ENCODE measurements at regions not wholly inside any gene's neighbourhood (a gene's known extent, or its start where the extent isn't known, plus 50 kb on each side); places are given as distances from the start of the nearest gene placed in this dataset.

DNA sequence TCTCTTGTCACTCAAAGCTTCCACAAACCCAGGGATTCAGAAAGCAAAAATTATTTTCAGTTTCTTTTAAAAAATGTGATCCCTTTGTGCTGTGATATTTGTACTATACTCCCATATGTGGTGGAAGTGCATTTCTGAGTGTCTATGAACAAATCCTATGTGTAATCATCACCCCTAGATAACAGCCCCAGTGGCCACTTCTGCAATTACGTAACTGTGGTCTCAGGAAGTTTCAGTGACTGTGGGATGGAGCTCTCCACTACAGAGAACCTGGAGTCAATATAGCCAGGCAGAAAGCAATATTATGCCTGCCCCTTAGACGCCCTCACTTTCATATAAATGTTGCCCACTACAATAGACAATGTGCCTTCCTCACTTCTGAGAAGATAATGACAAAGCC lies 1101.7 kb upstream of the GHITM start:
- DNase-seq = no peak

DNA sequence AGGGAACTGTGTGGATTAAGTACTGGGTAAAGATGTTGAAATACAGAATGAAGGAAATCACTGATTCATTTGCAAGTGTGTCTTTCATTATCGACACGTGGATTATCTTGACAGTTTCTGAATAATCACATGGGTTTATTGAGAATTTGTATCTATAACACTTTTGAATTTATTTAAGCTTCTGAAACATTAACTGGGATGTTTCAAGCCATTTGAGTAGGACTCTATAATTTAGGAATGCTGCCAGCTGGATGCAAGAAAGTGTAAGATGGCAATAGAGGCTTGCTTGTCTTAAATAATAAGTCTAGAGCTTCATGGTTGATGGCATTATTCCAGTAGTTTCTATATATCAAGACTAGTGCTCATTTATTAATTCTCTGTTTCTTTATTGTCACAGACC lies 1100.7 kb upstream of the GHITM start:
- DNase-seq = no peak

DNA sequence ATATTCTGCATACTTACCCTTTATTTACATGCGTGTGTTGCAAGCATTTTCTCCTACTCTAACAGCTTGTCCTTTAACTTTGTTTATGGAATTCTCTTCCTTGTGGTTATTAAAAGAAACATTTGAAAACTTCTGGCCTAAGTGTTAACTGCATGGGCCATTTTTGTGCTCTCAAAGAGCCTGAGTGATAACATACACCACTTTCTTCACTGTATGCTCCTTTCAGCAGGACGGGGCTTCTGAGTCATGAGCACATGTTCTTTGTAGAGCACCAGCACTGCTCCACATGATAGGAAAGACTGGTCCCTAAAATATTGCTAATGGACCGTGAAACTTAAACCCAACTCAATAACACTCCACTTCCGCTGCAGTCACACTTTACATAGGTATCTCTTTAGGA lies 1093.6 kb upstream of the GHITM start:
- no peak for DNase-seq

DNA sequence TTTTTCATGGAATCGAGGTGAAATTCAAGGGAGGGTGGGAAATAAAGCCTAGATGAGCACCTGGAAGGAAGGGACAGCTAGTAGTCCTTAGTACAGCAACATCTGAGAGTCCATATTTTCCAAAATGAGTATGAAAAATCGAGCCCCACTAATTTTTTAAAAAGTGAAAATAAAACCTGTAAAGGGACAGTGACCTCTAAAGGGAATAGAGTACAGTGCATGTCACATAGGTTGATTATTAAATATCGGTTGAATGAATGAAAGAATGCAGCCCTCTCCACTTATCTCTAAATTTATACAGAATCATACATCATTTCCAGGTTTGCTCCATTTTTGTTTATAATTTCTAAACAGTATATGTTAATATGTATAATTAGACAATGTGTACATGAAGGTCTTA lies 1088.5 kb upstream of the GHITM start:
- no peak for DNase-seq

GRCh38 chr10:83062871-83063270 lies 1076.4 kb upstream of the GHITM start:
- no peak for DNase-seq

GRCh38 chr10:83073472-83073871 lies 1065.8 kb upstream of the GHITM start:
- DNase-seq = no peak

DNA sequence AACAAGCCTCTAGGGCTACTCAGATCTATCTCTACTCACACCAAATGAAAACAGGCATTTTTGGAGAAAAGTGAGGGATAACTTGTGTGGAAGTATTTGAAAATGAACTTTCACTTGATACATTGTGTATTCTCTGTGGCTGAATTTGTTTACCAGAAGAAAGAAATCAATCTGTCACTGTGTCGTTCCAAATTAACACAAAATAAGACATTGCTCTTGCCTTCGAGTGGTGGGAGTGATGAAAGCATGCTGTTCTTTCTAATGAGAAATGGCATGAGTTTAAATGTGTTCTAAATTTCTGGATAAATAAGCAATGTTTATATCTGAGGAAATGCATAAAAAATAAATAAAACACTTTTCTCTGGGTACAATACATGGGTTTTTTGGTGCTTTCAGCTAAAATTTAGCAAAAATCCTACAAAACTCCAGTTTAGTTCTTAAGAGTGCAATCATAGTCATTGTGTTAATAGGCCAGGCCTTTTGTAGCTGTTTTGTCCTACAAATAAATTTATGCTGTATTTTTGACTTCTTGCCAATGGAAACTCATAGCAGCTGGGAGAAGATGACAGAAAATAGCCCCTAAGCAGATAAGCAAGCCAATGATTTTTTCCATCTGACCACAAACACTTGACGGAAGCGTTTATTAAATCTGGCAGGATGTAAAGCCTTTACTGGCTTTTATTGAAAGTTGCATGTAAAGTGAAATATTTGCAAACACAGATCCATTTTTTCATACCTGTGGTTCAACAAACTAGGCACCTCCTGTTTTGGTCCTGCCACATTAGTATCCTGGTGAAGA lies 1064.1 kb upstream of the GHITM start:
- no peak for DNase-seq

DNA sequence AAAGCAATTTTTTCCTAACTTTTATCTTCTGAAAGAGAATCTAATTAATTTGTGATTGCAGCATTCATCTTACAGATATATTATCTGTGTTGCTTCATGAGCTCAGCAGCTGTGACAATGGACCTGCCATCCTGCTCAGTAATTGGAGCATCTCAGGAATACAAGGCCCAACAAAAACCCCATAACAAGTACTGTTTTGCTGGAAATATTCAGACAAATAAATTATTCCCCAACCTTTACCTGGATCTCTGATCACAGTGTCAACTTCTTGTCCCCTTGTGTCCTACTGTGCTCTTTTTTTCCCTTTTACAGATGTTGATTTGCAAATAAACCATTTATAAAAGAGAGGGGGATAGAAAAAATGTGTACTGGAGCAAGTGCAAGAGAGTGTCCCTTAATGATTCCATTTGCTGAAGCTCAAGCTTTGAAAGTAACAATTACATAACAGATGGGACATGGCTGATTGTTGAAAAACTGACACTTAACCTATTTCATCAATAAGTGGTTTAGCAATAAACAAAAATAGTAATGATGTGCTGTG lies 1063.4 kb upstream of the GHITM start:
- no peak for DNase-seq

GRCh38 chr10:83076443-83076842 lies 1062.9 kb upstream of the GHITM start:
- DNase-seq = no peak

DNA sequence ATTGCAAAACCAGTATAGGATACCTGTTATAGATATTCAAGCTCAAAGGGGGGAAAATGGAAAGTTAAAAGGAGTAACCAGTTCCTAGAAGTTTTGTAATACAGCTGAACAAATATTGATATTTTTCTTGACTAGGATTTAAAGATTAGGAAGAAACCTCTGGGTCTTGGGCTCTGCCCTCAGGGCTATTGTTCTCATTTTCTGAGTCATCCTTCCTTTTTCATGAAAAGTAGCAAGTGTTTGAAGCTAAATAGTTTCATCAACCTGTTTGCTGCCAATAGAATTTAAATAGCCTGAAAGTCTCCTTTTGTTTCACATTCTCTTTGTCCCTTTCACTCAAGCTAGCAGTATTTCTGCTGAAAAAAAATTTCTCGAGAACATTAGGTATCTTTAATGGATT lies 1061.1 kb upstream of the GHITM start:
- no peak for DNase-seq

GRCh38 chr10:83078645-83079044 lies 1060.7 kb upstream of the GHITM start:
- no peak for DNase-seq

DNA sequence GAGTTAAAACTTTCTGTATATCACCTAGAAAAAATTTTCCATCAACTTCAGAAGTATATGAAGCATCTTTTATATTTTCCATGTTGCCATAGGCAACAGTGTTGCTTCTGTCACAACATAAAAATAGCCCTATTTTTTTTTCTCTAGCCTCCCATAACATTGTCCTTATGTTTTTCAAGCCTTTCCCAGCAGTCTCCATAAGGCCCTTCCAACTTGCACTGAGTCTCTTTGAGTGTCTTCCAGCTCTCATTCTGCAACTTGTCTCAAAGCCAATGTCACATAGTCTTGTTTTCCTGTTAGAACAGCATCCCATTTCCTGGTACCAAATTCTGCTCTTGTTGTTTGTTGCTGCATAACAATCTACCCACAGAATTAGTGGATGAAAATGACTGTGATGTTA lies 1055.5 kb upstream of the GHITM start:
- DNase-seq = no peak

DNA sequence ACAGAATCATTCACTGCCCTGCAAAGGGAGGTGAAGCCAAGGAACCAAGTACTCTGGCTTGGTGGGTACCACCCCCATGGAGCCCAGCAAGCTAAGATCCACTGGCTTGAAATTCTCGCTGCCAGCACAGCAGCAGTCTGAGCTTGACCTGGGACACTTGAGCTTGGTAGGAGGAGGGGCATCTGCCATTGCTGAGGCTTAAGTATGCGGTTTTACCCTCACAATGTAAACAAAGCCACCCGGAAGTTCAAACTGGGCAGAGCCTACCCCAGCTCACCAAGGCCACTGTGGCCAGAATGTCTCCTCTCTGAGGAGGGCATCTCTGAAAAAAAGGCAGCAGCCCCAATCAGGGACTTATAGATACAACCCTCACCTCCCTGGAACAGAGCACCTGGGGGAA lies 1050.0 kb upstream of the GHITM start:
- no peak for DNase-seq

GRCh38 chr10:83104616-83105015 lies 1034.7 kb upstream of the GHITM start:
- no peak for DNase-seq

- DNase-seq = no peak
These were observed 1030.6 kb upstream of the GHITM start for GRCh38 chr10:83108565-83109333.

- DNase-seq = no peak
These were observed 1020.0 kb upstream of the GHITM start for GRCh38 chr10:83119346-83119745.

DNA sequence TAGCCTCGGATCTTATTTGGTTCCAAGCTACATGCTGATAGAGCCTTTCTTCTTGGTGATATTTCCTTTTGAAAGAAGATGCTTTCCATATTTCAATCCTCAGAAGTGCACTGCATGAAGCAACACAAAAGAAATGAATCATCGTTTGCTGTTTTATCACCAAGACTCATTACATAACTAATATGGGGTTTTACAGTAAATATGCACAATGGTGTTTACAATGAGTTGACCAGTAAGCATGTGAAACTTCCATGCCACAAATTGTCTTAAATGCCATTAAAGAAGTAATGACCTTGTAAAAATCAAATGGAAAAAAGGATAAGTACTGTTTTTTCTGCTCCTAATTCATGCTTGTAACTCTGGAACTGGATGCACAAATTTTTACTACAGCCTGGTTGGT lies 1017.0 kb upstream of the GHITM start:
- no peak for DNase-seq

- no peak for DNase-seq
These were observed 1011.2 kb upstream of the GHITM start for GRCh38 chr10:83127942-83128575.

DNA sequence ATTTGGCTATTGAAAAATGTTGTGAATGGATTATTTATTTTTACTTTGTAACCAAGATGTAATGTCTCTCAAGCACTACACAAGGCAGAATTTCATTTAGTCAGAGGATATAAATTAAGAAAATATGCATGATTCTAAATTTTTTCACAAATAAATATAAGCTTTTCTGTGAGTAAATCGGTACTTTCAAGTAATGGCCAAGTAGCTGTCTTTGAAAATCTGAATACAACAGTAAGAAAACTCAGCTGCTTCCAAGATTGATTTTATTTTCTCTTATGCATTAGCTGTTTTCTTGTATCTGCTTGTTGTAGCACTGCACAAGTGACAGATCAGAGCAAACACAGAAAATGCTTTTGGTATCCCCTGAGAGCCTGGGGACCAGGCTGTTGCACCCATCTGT lies 998.5 kb upstream of the GHITM start:
- no peak for DNase-seq

- DNase-seq = no peak
These were observed 997.2 kb upstream of the GHITM start for GRCh38 chr10:83142074-83142563.

GRCh38 chr10:83144461-83144860 lies 994.8 kb upstream of the GHITM start:
- DNase-seq = no peak

GRCh38 chr10:83153714-83154113 lies 985.6 kb upstream of the GHITM start:
- DNase-seq = no peak

- no peak for DNase-seq
These were observed 975.2 kb upstream of the GHITM start for GRCh38 chr10:83164156-83164555.

- no peak for DNase-seq
These were observed 974.0 kb upstream of the GHITM start for GRCh38 chr10:83165265-83165664.

Measured in NCI-H1436 (cell line).